Astrocyte (in vitro differentiated cells and primary cell): ENCODE measurements at regions not wholly inside any gene's neighbourhood (a gene's known extent, or its start where the extent isn't known, plus 50 kb on each side); places are given as distances from the start of the nearest gene placed in this dataset.
A peak's percentile ranks its signal among the peaks of the same experiment; 100 is the strongest.

ENCODE experiments used
- DNase-seq: peaks from one replicate; pipeline ENCODE4 v3.0.0-alpha.2; 2010; ENCODE audit warnings: low read depth
- FAIRE-seq: peaks from 2 replicates; lab custom pipeline; 2011; peaks lifted over from hg19 to GRCh38; lab: Jason Lieb, UNC
- H2AFZ ChIP-seq: 2 replicates; pipeline ENCODE4 v1.6.0; 2012; ENCODE audit warnings: low read depth, low read length, inconsistent platforms
- H3K27ac ChIP-seq: 2 replicates; pipeline ENCODE4 v1.5.1; 2011; ENCODE audit warnings: low read depth, low read length, inconsistent platforms
- H3K27me3 ChIP-seq: 2 replicates; pipeline ENCODE4 v1.6.0; 2011; ENCODE audit warnings: low read length, inconsistent platforms; ENCODE audit not compliant: insufficient read depth
- H3K36me3 ChIP-seq: 2 replicates; pipeline ENCODE4 v1.5.1; 2011; ENCODE audit warnings: low read length, inconsistent platforms; ENCODE audit not compliant: insufficient read depth
- H3K4me1 ChIP-seq: 2 replicates; pipeline ENCODE4 v1.5.1; 2011; ENCODE audit warnings: low read length, inconsistent platforms; ENCODE audit not compliant: insufficient read depth
- H3K4me2 ChIP-seq: 2 replicates; pipeline ENCODE4 v1.6.0; 2012; ENCODE audit warnings: low read length, inconsistent platforms
- H3K4me3 ChIP-seq: 2 replicates; pipeline ENCODE4 v1.5.1; 2011; ENCODE audit warnings: low read depth, mild to moderate bottlenecking, low read length, inconsistent platforms; ENCODE audit not compliant: insufficient read depth
- H3K79me2 ChIP-seq: 2 replicates; pipeline ENCODE4 v1.6.0; 2012; ENCODE audit warnings: mild to moderate bottlenecking, low read length, inconsistent platforms; ENCODE audit not compliant: insufficient read depth
- H3K9ac ChIP-seq: 2 replicates; pipeline ENCODE4 v1.6.0; 2012; ENCODE audit warnings: mild to moderate bottlenecking, low read length, inconsistent platforms
- H3K9me3 ChIP-seq: 2 replicates; pipeline ENCODE4 v1.5.1; 2012; ENCODE audit warnings: low read depth, mild to moderate bottlenecking, low read length, inconsistent platforms; ENCODE audit not compliant: insufficient read depth
- H4K20me1 ChIP-seq: 2 replicates; pipeline ENCODE4 v1.6.0; 2012; ENCODE audit warnings: low read length, inconsistent platforms; ENCODE audit not compliant: insufficient read depth
- H3K27ac Mint-ChIP-seq: one replicate; pipeline ENCODE4 v1.8.0; 2021; ENCODE audit warnings: mild to moderate bottlenecking, mixed read lengths; ENCODE audit not compliant: unreplicated experiment
- H3K27me3 Mint-ChIP-seq: one replicate; pipeline ENCODE4 v1.8.0; 2021; ENCODE audit warnings: low read depth, mixed read lengths; ENCODE audit not compliant: unreplicated experiment
- H3K36me3 Mint-ChIP-seq: one replicate; pipeline ENCODE4 v1.8.0; 2021; ENCODE audit warnings: low read depth, mixed read lengths; ENCODE audit not compliant: unreplicated experiment
- H3K4me1 Mint-ChIP-seq: one replicate; pipeline ENCODE4 v1.8.0; 2021; ENCODE audit warnings: low read depth, mixed read lengths; ENCODE audit not compliant: unreplicated experiment
- H3K4me3 Mint-ChIP-seq: one replicate; pipeline ENCODE4 v1.8.0; 2021; ENCODE audit warnings: mild to moderate bottlenecking, moderate library complexity, mixed read lengths; ENCODE audit not compliant: unreplicated experiment
- H3K9me3 Mint-ChIP-seq: one replicate; pipeline ENCODE4 v1.8.0; 2021; ENCODE audit warnings: mild to moderate bottlenecking, mixed read lengths; ENCODE audit not compliant: unreplicated experiment
- CTCF ChIP-seq: IDR thresholded peaks from 2 replicates; pipeline ENCODE4 v1.5.1; 2011; ENCODE audit warnings: low read depth, mild to moderate bottlenecking, inconsistent platforms, low read length, moderate library complexity; ENCODE audit not compliant: insufficient read depth
- EZH2 ChIP-seq: IDR thresholded peaks from 2 replicates; pipeline ENCODE4 v1.6.1; 2012; ENCODE audit warnings: mild to moderate bottlenecking, low read length, inconsistent platforms; ENCODE audit not compliant: insufficient read depth

GRCh38 chr17:68762911-68763310 is 161.7 kb upstream of the FAM20A start:
- TF ChIP-seq CTCF (no peak), EZH2 (no peak)
- peaks cover 10% of the 10 kb centered on the region for H3K4me1 Mint-ChIP-seq
- Histone ChIP-seq H3K27ac (no peak overlapping the region), H3K9ac (no peak overlapping the region), H3K27me3 (no peaks in the 10 kb centered on the region), H3K9me3 (no peaks in the 10 kb centered on the region), H3K4me1 (peaks cover 8% of the 10 kb centered on the region), H2AFZ (no peak overlapping the region), H3K79me2 (no peaks in the 10 kb centered on the region), H3K36me3 (no peaks in the 10 kb centered on the region), H4K20me1 (no peaks in the 10 kb centered on the region), H3K4me3 (no peak overlapping the region), H3K4me2 (no peak overlapping the region)
- no peaks in the 10 kb centered on the region for H3K36me3 Mint-ChIP-seq
- no peak for DNase-seq
- H3K4me3 Mint-ChIP-seq = no peak overlapping the region
- peaks cover 2% of the 10 kb centered on the region for H3K9me3 Mint-ChIP-seq
- peaks cover 2% of the 10 kb centered on the region for H3K27me3 Mint-ChIP-seq
- H3K27ac Mint-ChIP-seq = no peak overlapping the region
- FAIRE-seq = no peak

- Histone ChIP-seq H3K27me3 (no peaks in the 10 kb centered on the region), H2AFZ (no peak overlapping the region), H3K9ac (no peak overlapping the region), H4K20me1 (no peaks in the 10 kb centered on the region), H3K79me2 (no peaks in the 10 kb centered on the region), H3K9me3 (no peaks in the 10 kb centered on the region), H3K36me3 (no peaks in the 10 kb centered on the region), H3K4me2 (peak overlapping the region; percentile 78), H3K4me3 (no peak overlapping the region), H3K4me1 (peaks cover 8% of the 10 kb centered on the region), H3K27ac (no peak overlapping the region)
- H3K4me3 Mint-ChIP-seq = no peak overlapping the region
- H3K9me3 Mint-ChIP-seq = no peaks in the 10 kb centered on the region
- no peak for DNase-seq
- peaks cover 2% of the 10 kb centered on the region for H3K27me3 Mint-ChIP-seq
- no peak for TF ChIP-seq EZH2
- TF ChIP-seq CTCF = no peak
- no peak for FAIRE-seq
- H3K36me3 Mint-ChIP-seq = no peaks in the 10 kb centered on the region
- H3K27ac Mint-ChIP-seq = no peak overlapping the region
- H3K4me1 Mint-ChIP-seq = peaks cover 10% of the 10 kb centered on the region
Observed at GRCh38 chr17:68760141-68760475, 158.9 kb upstream of the FAM20A start.

- H3K9me3 Mint-ChIP-seq = no peaks in the 10 kb centered on the region
- Histone ChIP-seq H2AFZ (peak overlapping the region; percentile 39), H3K4me2 (peak overlapping the region; percentile 78), H3K4me1 (peaks cover 8% of the 10 kb centered on the region), H3K79me2 (no peaks in the 10 kb centered on the region), H4K20me1 (no peaks in the 10 kb centered on the region), H3K4me3 (peak overlapping the region; percentile 49), H3K36me3 (no peaks in the 10 kb centered on the region), H3K9me3 (no peaks in the 10 kb centered on the region), H3K27ac (peak overlapping the region; percentile 66), H3K27me3 (no peaks in the 10 kb centered on the region), H3K9ac (peak overlapping the region; percentile 60)
- DNase-seq (peak; percentile 78), FAIRE-seq (peak; percentile 68)
- no peaks in the 10 kb centered on the region for H3K36me3 Mint-ChIP-seq
- peaks cover 2% of the 10 kb centered on the region for H3K27me3 Mint-ChIP-seq
- H3K4me3 Mint-ChIP-seq = peak overlapping the region; percentile 78
- TF ChIP-seq EZH2 = no peak
- TF ChIP-seq CTCF = peak; percentile 99
- H3K27ac Mint-ChIP-seq = peak overlapping the region; percentile 96
- H3K4me1 Mint-ChIP-seq = peaks cover 10% of the 10 kb centered on the region
Observed at GRCh38 chr17:68759343-68760140, 158.4 kb upstream of the FAM20A start.
